SK-N-SH treated with all-trans-retinoic acid at 6 μM for 48 hours (cell line): ENCODE measurements at regions not wholly inside any gene's neighbourhood (a gene's known extent, or its start where the extent isn't known, plus 50 kb on each side); places are given as distances from the start of the nearest gene placed in this dataset.

Experiments
- ATAC-seq: fragments of 200-7000 bp; cut with Tn5 transposase; 3 replicates; pipeline ENCODE4 v1.9.1; 2020; ENCODE audit warnings: mild to moderate bottlenecking, moderate library complexity
- BACH2 ChIP-seq: fragments of 250-450 bp; sonication (Bioruptor Pico); IDR thresholded peaks from 2 replicates; pipeline ENCODE4 v1.9.0; 2021; ENCODE audit warnings: mild to moderate bottlenecking, borderline replicate concordance
- CREB5 ChIP-seq: fragments of 250-450 bp; sonication (Bioruptor Pico); IDR thresholded peaks from 2 replicates; pipeline ENCODE4 v1.5.1; 2020; ENCODE audit warnings: low read depth, mild to moderate bottlenecking, moderate library complexity
- CSDC2 ChIP-seq: fragments of 250-450 bp; sonication (Bioruptor Pico); IDR thresholded peaks from 2 replicates; pipeline ENCODE4 v1.5.0; 2020; ENCODE audit warnings: mild to moderate bottlenecking, moderate library complexity
- CSRNP3 ChIP-seq: fragments of 250-450 bp; sonication (Bioruptor Pico); IDR thresholded peaks from 2 replicates; pipeline ENCODE4 v1.5.1; 2021; ENCODE audit warnings: mild to moderate bottlenecking, moderate library complexity
- ESRRG ChIP-seq: fragments of 250-450 bp; sonication (Bioruptor Pico); IDR thresholded peaks from 2 replicates; pipeline ENCODE4 v1.6.1; 2021; ENCODE audit warnings: mild to moderate bottlenecking
- GLIS3 ChIP-seq: fragments of 250-450 bp; sonication (Bioruptor Pico); IDR thresholded peaks from 2 replicates; pipeline ENCODE4 v1.5.0; 2020; ENCODE audit warnings: mild to moderate bottlenecking, moderate library complexity
- ISL1 ChIP-seq: fragments of 250-450 bp; sonication (Bioruptor Pico); IDR thresholded peaks from 2 replicates; pipeline ENCODE4 v2.1.2; 2022; ENCODE audit warnings: mild to moderate bottlenecking, moderate library complexity
- OSR1 ChIP-seq: fragments of 250-450 bp; sonication (Bioruptor Pico); IDR thresholded peaks from 2 replicates; pipeline ENCODE4 v1.8.0; 2022; ENCODE audit warnings: moderate library complexity, mild to moderate bottlenecking, inconsistent platforms
- PATZ1 ChIP-seq: fragments of 250-450 bp; sonication (Bioruptor Pico); IDR thresholded peaks from 2 replicates; pipeline ENCODE4 v1.8.0; 2020; ENCODE audit warnings: mild to moderate bottlenecking, moderate library complexity, borderline replicate concordance
- POU6F1 ChIP-seq: fragments of 250-450 bp; sonication (Bioruptor Pico); IDR thresholded peaks from 2 replicates; pipeline ENCODE4 v1.8.0; 2021; ENCODE audit warnings: low read depth, mild to moderate bottlenecking, moderate library complexity, borderline replicate concordance
- PPARA ChIP-seq: fragments of 250-450 bp; sonication (Bioruptor Pico); IDR thresholded peaks from 2 replicates; pipeline ENCODE4 v1.5.0; 2020; ENCODE audit warnings: mild to moderate bottlenecking, borderline replicate concordance
- RARB ChIP-seq: fragments of 250-450 bp; sonication (Bioruptor Pico); IDR thresholded peaks from 2 replicates; pipeline ENCODE4 v1.8.0; 2021; ENCODE audit warnings: mild to moderate bottlenecking, moderate library complexity
- SNAI2 ChIP-seq: fragments of 250-450 bp; sonication (Bioruptor Pico); IDR thresholded peaks from 2 replicates; pipeline ENCODE4 v1.5.0; 2020; ENCODE audit warnings: mild to moderate bottlenecking, moderate library complexity
- TCF4 ChIP-seq: fragments of 250-450 bp; sonication (Bioruptor Pico); IDR thresholded peaks from 2 replicates; pipeline ENCODE4 v1.8.0; 2021; ENCODE audit warnings: mild to moderate bottlenecking, moderate library complexity, borderline replicate concordance
- TOX ChIP-seq: fragments of 250-450 bp; sonication (Bioruptor Pico); IDR thresholded peaks from 2 replicates; pipeline ENCODE4 v1.8.0; 2021; ENCODE audit warnings: mild to moderate bottlenecking, moderate library complexity, borderline replicate concordance
- TSHZ2 ChIP-seq: fragments of 250-450 bp; sonication (Bioruptor Pico); IDR thresholded peaks from 2 replicates; pipeline ENCODE4 v1.5.0; 2020; ENCODE audit warnings: mild to moderate bottlenecking, moderate library complexity
- ZFP3 ChIP-seq: fragments of 250-450 bp; sonication (Bioruptor Pico); IDR thresholded peaks from 2 replicates; pipeline ENCODE4 v1.5.0; 2020; ENCODE audit warnings: mild to moderate bottlenecking, moderate library complexity
- ZFP30 ChIP-seq: fragments of 450-650 bp; formaldehyde crosslinking; IDR thresholded peaks from 2 replicates; pipeline ENCODE4 v1.5.0; 2022; ENCODE audit warnings: mild to moderate bottlenecking, moderate library complexity
- ZNF565 ChIP-seq: fragments of 450-650 bp; formaldehyde crosslinking; conservative IDR thresholded peaks from 2 replicates; pipeline ENCODE4 v1.5.0; 2020; ENCODE audit warnings: low read depth, mild to moderate bottlenecking, moderate library complexity
- ZNF70 ChIP-seq: fragments of 450-650 bp; formaldehyde crosslinking; IDR thresholded peaks from 2 replicates; pipeline ENCODE4 v1.5.0; 2020; ENCODE audit warnings: mild to moderate bottlenecking, moderate library complexity

- no peak for ATAC-seq
- TF ChIP-seq TOX (no peak), TCF4 (CRISPR knock-in tag) (no peak), CSDC2 (CRISPR knock-in tag) (no peak), ZFP3 (CRISPR knock-in tag) (no peak), RARB (CRISPR knock-in tag) (no peak), OSR1 (CRISPR knock-in tag) (no peak), CREB5 (CRISPR knock-in tag) (no peak), ZNF565 (CRISPR knock-in tag) (no peak), GLIS3 (CRISPR knock-in tag) (no peak), TSHZ2 (CRISPR knock-in tag) (no peak), ESRRG (CRISPR knock-in tag) (no peak), POU6F1 (CRISPR knock-in tag) (no peak), SNAI2 (CRISPR knock-in tag) (no peak), ZNF70 (CRISPR knock-in tag) (no peak)
- TF ChIP-seq, all 23 proteins: peak for 0
These were observed 536.4 kb upstream of the ADGRL3 start for GRCh38 chr4:60663769-60664168.

GRCh38 chr4:60682901-60683300 lies 517.2 kb upstream of the ADGRL3 start:
- no peak for TF ChIP-seq GLIS3 (CRISPR knock-in tag)
- TF ChIP-seq RARB (CRISPR knock-in tag): no peak
- TF ChIP-seq PATZ1: no peak
- no peak for TF ChIP-seq PPARA (CRISPR knock-in tag)
- TF ChIP-seq TOX: no peak
- peak; percentile 48 for ATAC-seq

- TF ChIP-seq ESRRG (CRISPR knock-in tag): no peak
- no peak for TF ChIP-seq CSRNP3 (CRISPR knock-in tag)
- TF ChIP-seq ISL1 (CRISPR knock-in tag): no peak
- TF ChIP-seq ZFP30 (CRISPR knock-in tag): no peak
- TF ChIP-seq CREB5 (CRISPR knock-in tag): no peak
- no peak for TF ChIP-seq TCF4 (CRISPR knock-in tag)
- no peak for TF ChIP-seq ZFP3 (CRISPR knock-in tag)
- TF ChIP-seq BACH2 (CRISPR knock-in tag): no peak
- TF ChIP-seq OSR1 (CRISPR knock-in tag): no peak
- ATAC-seq: peak; percentile 93
These were observed 516.8 kb upstream of the ADGRL3 start for GRCh38 chr4:60683357-60683756.
